DND-41 (cell line): ENCODE measurements at regions not wholly inside any gene's neighbourhood (a gene's known extent, or its start where the extent isn't known, plus 50 kb on each side); places are given as distances from the start of the nearest gene placed in this dataset.

Experiments used
- ATAC-seq: fragments of 200-7000 bp; cut with Tn5 transposase; 3 replicates; pipeline ENCODE4 v1.9.1; 2021; ENCODE audit warnings: low read depth; ENCODE audit not compliant: insufficient read depth
- DNase-seq: peaks from one replicate; pipeline ENCODE4 v3.0.0-alpha.2; 2020
- H2AFZ ChIP-seq: 2 replicates; pipeline ENCODE4 v1.6.0; 2012; ENCODE audit warnings: low read depth, low read length
- H3K27ac ChIP-seq: 2 replicates; pipeline ENCODE4 v1.5.1; 2012; ENCODE audit warnings: low read length, inconsistent platforms
- H3K27me3 ChIP-seq: fragments of 200-600 bp; sonication (generic); 2 replicates; pipeline ENCODE4 v1.6.0; 2012; ENCODE audit warnings: low read length, mild to moderate bottlenecking, inconsistent platforms; ENCODE audit not compliant: insufficient read depth, poor library complexity
- H3K36me3 ChIP-seq: 2 replicates; pipeline ENCODE4 v1.5.1; 2012; ENCODE audit warnings: low read length, inconsistent platforms; ENCODE audit not compliant: insufficient read depth
- H3K4me1 ChIP-seq: 2 replicates; pipeline ENCODE4 v1.5.1; 2012; ENCODE audit warnings: mild to moderate bottlenecking, low read length; ENCODE audit not compliant: insufficient read depth
- H3K4me2 ChIP-seq: 2 replicates; pipeline ENCODE4 v1.6.0; 2012; ENCODE audit warnings: mild to moderate bottlenecking, moderate library complexity, low read length, inconsistent platforms; ENCODE audit not compliant: insufficient read depth
- H3K4me3 ChIP-seq, 2 experiments: fragments of 200-600 bp in 1 of 2; shearing (Covaris generic) in 1 of 2; 2 replicates each; pipeline ENCODE4 v1.5.1; 2012 to 2016; ENCODE audit warnings: inconsistent platforms in 2 of 2, low read length in 2 of 2, mild to moderate bottlenecking in 2 of 2, low read depth in 1 of 2, moderate library complexity in 1 of 2
- H3K79me2 ChIP-seq: 2 replicates; pipeline ENCODE4 v1.6.0; 2012; ENCODE audit warnings: low read length, inconsistent platforms; ENCODE audit not compliant: insufficient read depth
- H3K9ac ChIP-seq: 2 replicates; pipeline ENCODE4 v1.6.0; 2012; ENCODE audit warnings: low read depth, mild to moderate bottlenecking, inconsistent platforms, low read length, moderate library complexity
- H3K9me3 ChIP-seq: 2 replicates; pipeline ENCODE4 v1.5.1; 2012; ENCODE audit warnings: low read length, moderate library complexity, mild to moderate bottlenecking, inconsistent platforms; ENCODE audit not compliant: insufficient read depth, severe bottlenecking
- H4K20me1 ChIP-seq: 2 replicates; pipeline ENCODE4 v1.6.0; 2012; ENCODE audit warnings: low read length; ENCODE audit not compliant: insufficient read depth
- EZH2 ChIP-seq: IDR thresholded peaks from 3 replicates; pipeline ENCODE4 v1.6.1; 2012; ENCODE audit warnings: borderline replicate concordance, low read depth, mild to moderate bottlenecking, moderate library complexity, low read length, inconsistent platforms; ENCODE audit not compliant: severe bottlenecking
- TF ChIP-seq, protein P1 (sequence below): IDR thresholded peaks from 2 replicates; pipeline ENCODE4 v1.5.1; 2012; ENCODE audit warnings: borderline replicate concordance, low read length, moderate library complexity, mild to moderate bottlenecking; ENCODE audit not compliant: poor library complexity, severe bottlenecking; ENCODE audit errors: extremely low read depth

DNA sequence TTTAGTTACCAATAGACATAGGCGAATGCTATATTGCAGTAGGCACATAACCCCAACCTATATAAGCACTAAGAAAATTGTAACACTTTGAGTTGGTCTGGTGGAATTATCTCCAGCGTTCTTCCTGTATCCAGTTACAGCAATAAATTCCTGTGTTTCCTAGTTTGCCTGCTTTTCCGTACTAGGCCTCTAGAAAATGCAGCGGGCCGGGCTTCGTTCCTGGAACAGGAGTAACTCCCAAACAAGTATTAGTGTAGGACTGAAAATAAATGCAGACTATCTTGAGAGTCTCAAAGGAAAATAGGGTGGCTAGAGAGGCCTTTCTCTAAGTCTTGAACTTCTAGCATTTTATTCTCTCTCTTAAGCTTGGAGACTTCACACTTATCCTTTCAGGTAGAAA is 159.8 kb downstream of the OR13H1 start:
- no peak overlapping the region for H2AFZ ChIP-seq

GRCh38 chrX:131704136-131704695 is 160.3 kb downstream of the OR13H1 start:
- Histone ChIP-seq H3K27me3 (no peaks in the 10 kb centered on the region), H4K20me1 (no peaks in the 10 kb centered on the region), H3K79me2 (no peaks in the 10 kb centered on the region), H2AFZ (no peak overlapping the region), H3K27ac (no peak overlapping the region), H3K4me3 (no peak overlapping the region), H3K4me1 (no peaks in the 10 kb centered on the region), H3K36me3 (no peaks in the 10 kb centered on the region), H3K9ac (no peak overlapping the region), H3K4me2 (no peak overlapping the region), H3K9me3 (no peaks in the 10 kb centered on the region)
- ATAC-seq (no peak), DNase-seq (no peak)
- TF ChIP-seq EZH2: no peak
- TF ChIP-seq, protein P1, sequence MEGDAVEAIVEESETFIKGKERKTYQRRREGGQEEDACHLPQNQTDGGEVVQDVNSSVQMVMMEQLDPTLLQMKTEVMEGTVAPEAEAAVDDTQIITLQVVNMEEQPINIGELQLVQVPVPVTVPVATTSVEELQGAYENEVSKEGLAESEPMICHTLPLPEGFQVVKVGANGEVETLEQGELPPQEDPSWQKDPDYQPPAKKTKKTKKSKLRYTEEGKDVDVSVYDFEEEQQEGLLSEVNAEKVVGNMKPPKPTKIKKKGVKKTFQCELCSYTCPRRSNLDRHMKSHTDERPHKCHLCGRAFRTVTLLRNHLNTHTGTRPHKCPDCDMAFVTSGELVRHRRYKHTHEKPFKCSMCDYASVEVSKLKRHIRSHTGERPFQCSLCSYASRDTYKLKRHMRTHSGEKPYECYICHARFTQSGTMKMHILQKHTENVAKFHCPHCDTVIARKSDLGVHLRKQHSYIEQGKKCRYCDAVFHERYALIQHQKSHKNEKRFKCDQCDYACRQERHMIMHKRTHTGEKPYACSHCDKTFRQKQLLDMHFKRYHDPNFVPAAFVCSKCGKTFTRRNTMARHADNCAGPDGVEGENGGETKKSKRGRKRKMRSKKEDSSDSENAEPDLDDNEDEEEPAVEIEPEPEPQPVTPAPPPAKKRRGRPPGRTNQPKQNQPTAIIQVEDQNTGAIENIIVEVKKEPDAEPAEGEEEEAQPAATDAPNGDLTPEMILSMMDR: no peak

More for the DNA sequence above, 159.8 kb downstream of the OR13H1 start:
- ATAC-seq (no peak), DNase-seq (no peak)
- H4K20me1 ChIP-seq: no peaks in the 10 kb centered on the region
- no peaks in the 10 kb centered on the region for H3K27me3 ChIP-seq
- no peaks in the 10 kb centered on the region for H3K4me1 ChIP-seq
- H3K9me3 ChIP-seq: no peaks in the 10 kb centered on the region
- H3K79me2 ChIP-seq: no peaks in the 10 kb centered on the region
- no peaks in the 10 kb centered on the region for H3K36me3 ChIP-seq
- H3K4me3 ChIP-seq: no peak overlapping the region
- H3K27ac ChIP-seq: no peak overlapping the region
- TF ChIP-seq, protein P1: no peak
- TF ChIP-seq EZH2: no peak
- no peak overlapping the region for H3K9ac ChIP-seq
- H3K4me2 ChIP-seq: no peak overlapping the region

DNA sequence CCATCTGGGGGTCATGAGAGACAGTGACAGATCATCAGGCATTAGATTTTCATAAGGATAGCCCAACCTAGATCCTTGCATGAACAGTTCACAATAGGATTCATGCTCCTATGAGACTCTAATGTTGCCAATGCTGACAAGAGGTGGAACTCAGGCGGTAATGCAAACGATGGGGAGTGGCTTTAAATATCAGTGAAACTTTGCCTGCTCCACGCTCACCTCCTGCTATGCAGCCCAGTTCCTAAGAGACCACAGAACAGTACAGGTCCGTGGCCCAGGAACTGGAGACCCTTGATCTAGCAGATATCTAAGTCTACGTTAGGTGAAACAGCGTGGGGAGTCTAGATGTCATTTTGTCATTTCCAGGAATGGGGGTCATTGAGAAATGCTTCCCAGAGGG is 165.7 kb downstream of the OR13H1 start:
- no peak overlapping the region for H3K9ac ChIP-seq
- H4K20me1 ChIP-seq: no peaks in the 10 kb centered on the region
- no peak overlapping the region for H3K4me3 ChIP-seq
- no peak overlapping the region for H3K4me2 ChIP-seq
- TF ChIP-seq EZH2: no peak
- H3K27ac ChIP-seq: no peak overlapping the region
- H3K79me2 ChIP-seq: no peaks in the 10 kb centered on the region
- no peaks in the 10 kb centered on the region for H3K36me3 ChIP-seq
- DNase-seq: no peak
- H3K4me1 ChIP-seq: no peaks in the 10 kb centered on the region
- no peaks in the 10 kb centered on the region for H3K9me3 ChIP-seq
- no peak for ATAC-seq
- no peak overlapping the region for H2AFZ ChIP-seq
- H3K27me3 ChIP-seq: no peaks in the 10 kb centered on the region

GRCh38 chrX:131711478-131711867 is 167.6 kb downstream of the OR13H1 start:
- H3K9me3 ChIP-seq: no peaks in the 10 kb centered on the region
- TF ChIP-seq EZH2: no peak
- TF ChIP-seq, protein P1: no peak
- H2AFZ ChIP-seq: no peak overlapping the region
- no peaks in the 10 kb centered on the region for H3K36me3 ChIP-seq
- no peak overlapping the region for H3K9ac ChIP-seq
- no peaks in the 10 kb centered on the region for H3K4me1 ChIP-seq
- H3K79me2 ChIP-seq: no peaks in the 10 kb centered on the region
- no peak overlapping the region for H3K27ac ChIP-seq
- H3K4me2 ChIP-seq: no peak overlapping the region
- no peak overlapping the region for H3K4me3 ChIP-seq
- no peaks in the 10 kb centered on the region for H4K20me1 ChIP-seq
- DNase-seq (no peak), ATAC-seq (no peak)
- H3K27me3 ChIP-seq: no peaks in the 10 kb centered on the region
